HG02798 (cell line): ENCODE measurements at regions not wholly inside any gene's neighbourhood (a gene's known extent, or its start where the extent isn't known, plus 50 kb on each side); places are given as distances from the start of the nearest gene placed in this dataset.
A peak's percentile ranks its signal among the peaks of the same experiment; 100 is the strongest.

Experiments used
- ATAC-seq: cut with Tn5 transposase; IDR thresholded peaks from one replicate; pipeline ENCODE4 v1.9.1; 2021; ENCODE audit warnings: mild to moderate bottlenecking; ENCODE audit not compliant: unreplicated experiment, poor library complexity

- peak; percentile 98 for ATAC-seq
Measured at GRCh38 chr3:144128108-144128892, 156.7 kb downstream of the DIPK2A start.

- ATAC-seq: no peak
Measured at GRCh38 chr3:144129536-144130214, 158.1 kb downstream of the DIPK2A start.

- ATAC-seq: no peak
Measured at GRCh38 chr3:144141074-144141473, 169.5 kb downstream of the DIPK2A start.

GRCh38 chr3:144141496-144141895 lies 169.9 kb downstream of the DIPK2A start:
- ATAC-seq: no peak

- no peak for ATAC-seq
Measured at GRCh38 chr3:144142151-144142840, 170.7 kb downstream of the DIPK2A start.

GRCh38 chr3:144148356-144148755 lies 176.7 kb downstream of the DIPK2A start:
- ATAC-seq: no peak

GRCh38 chr3:144151983-144152382 lies 180.4 kb downstream of the DIPK2A start:
- no peak for ATAC-seq

GRCh38 chr3:144160627-144161026 lies 189.0 kb downstream of the DIPK2A start:
- no peak for ATAC-seq

GRCh38 chr3:144162042-144162441 lies 190.4 kb downstream of the DIPK2A start:
- no peak for ATAC-seq

- ATAC-seq: no peak
Measured at GRCh38 chr3:144164352-144164751, 192.7 kb downstream of the DIPK2A start.

- ATAC-seq: no peak
Measured at GRCh38 chr3:144165482-144165881, 193.9 kb downstream of the DIPK2A start.

GRCh38 chr3:144167634-144168033 lies 196.0 kb downstream of the DIPK2A start:
- no peak for ATAC-seq

- no peak for ATAC-seq
Measured at GRCh38 chr3:144173491-144173890, 201.9 kb downstream of the DIPK2A start.

GRCh38 chr3:144175644-144176425 lies 204.2 kb downstream of the DIPK2A start:
- ATAC-seq: no peak

GRCh38 chr3:144177649-144178048 lies 206.0 kb downstream of the DIPK2A start:
- ATAC-seq: no peak

- no peak for ATAC-seq
Measured at GRCh38 chr3:144178607-144179006, 207.0 kb downstream of the DIPK2A start.

- no peak for ATAC-seq
Measured at GRCh38 chr3:144181062-144181461, 209.4 kb downstream of the DIPK2A start.

GRCh38 chr3:144182501-144182900 lies 210.9 kb downstream of the DIPK2A start:
- no peak for ATAC-seq

GRCh38 chr3:144185276-144185675 lies 213.7 kb downstream of the DIPK2A start:
- no peak for ATAC-seq

- ATAC-seq: no peak
Measured at GRCh38 chr3:144187531-144188210, 216.0 kb downstream of the DIPK2A start.
